Loucy (cell line): ENCODE measurements at regions not wholly inside any gene's neighbourhood (a gene's known extent, or its start where the extent isn't known, plus 50 kb on each side); places are given as distances from the start of the nearest gene placed in this dataset.

Source experiments
- H2AFZ ChIP-seq: fragments of 200-600 bp; sonication (generic); 2 replicates; pipeline ENCODE4 v1.6.0; 2016; ENCODE audit warnings: antibody characterized with exemption, mild to moderate bottlenecking, low read length, moderate library complexity
- H3F3A ChIP-seq: fragments of 200-600 bp; 2 replicates; pipeline ENCODE4 v1.6.0; 2016; ENCODE audit warnings: antibody characterized with exemption, low read depth, mild to moderate bottlenecking
- H3K27me3 ChIP-seq: fragments of 200-600 bp; sonication (generic); 2 replicates; pipeline ENCODE4 v1.6.1; 2014; ENCODE audit warnings: low read length, mild to moderate bottlenecking; ENCODE audit not compliant: insufficient read depth, poor library complexity, severe bottlenecking
- H3K36me3 ChIP-seq: fragments of 200-600 bp; sonication (generic); 2 replicates; pipeline ENCODE4 v1.6.1; 2016; ENCODE audit warnings: low read length; ENCODE audit not compliant: insufficient read depth
- H3K4me1 ChIP-seq: fragments of 200-600 bp; sonication (generic); 2 replicates; pipeline ENCODE4 v1.5.1; 2014; ENCODE audit warnings: low read length, mild to moderate bottlenecking; ENCODE audit not compliant: insufficient read depth, poor library complexity, severe bottlenecking
- H3K4me2 ChIP-seq: fragments of 200-600 bp; sonication (generic); 2 replicates; pipeline ENCODE4 v1.6.0; 2014; ENCODE audit warnings: antibody characterized with exemption, low read length, low read depth, mild to moderate bottlenecking; ENCODE audit not compliant: poor library complexity, severe bottlenecking
- H3K4me3 ChIP-seq: fragments of 200-600 bp; sonication (generic); 2 replicates; pipeline ENCODE4 v1.5.1; 2014; ENCODE audit warnings: low read length, mild to moderate bottlenecking, mixed read lengths; ENCODE audit not compliant: poor library complexity, severe bottlenecking
- H3K79me2 ChIP-seq: fragments of 200-600 bp; sonication (generic); 2 replicates; pipeline ENCODE4 v1.6.1; 2014; ENCODE audit warnings: low read length; ENCODE audit not compliant: insufficient read depth
- H3K9ac ChIP-seq: fragments of 200-600 bp; sonication (generic); 2 replicates; pipeline ENCODE4 v1.6.0; 2014; ENCODE audit warnings: mild to moderate bottlenecking, low read depth, low read length, moderate library complexity; ENCODE audit not compliant: poor library complexity, severe bottlenecking
- H3K9me2 ChIP-seq: fragments of 200-600 bp; sonication (generic); replicated peaks from 2 replicates; pipeline ENCODE4 v1.6.1; 2016; ENCODE audit warnings: low read depth, low read length, mixed read lengths
- H3K9me3 ChIP-seq: fragments of 200-600 bp; sonication (generic); 2 replicates; pipeline ENCODE4 v1.6.1; 2014; ENCODE audit warnings: mild to moderate bottlenecking, antibody characterized with exemption, low read length, low read depth; ENCODE audit not compliant: insufficient read depth
- H4K20me1 ChIP-seq: fragments of 200-600 bp; sonication (generic); 2 replicates; pipeline ENCODE4 v1.6.0; 2014; ENCODE audit warnings: antibody characterized with exemption, low read length, mild to moderate bottlenecking; ENCODE audit not compliant: insufficient read depth, poor library complexity, severe bottlenecking
- EZH2phosphoT487 ChIP-seq: fragments of 200-600 bp; IDR thresholded peaks from 2 replicates; pipeline ENCODE4 v1.6.1; 2018; ENCODE audit warnings: antibody characterized with exemption, mild to moderate bottlenecking, moderate library complexity, borderline replicate concordance
- TF ChIP-seq, protein P1 (sequence below): fragments of 200-600 bp; sonication (generic); conservative IDR thresholded peaks from 2 replicates; pipeline ENCODE4 v1.5.1; 2014; ENCODE audit warnings: mild to moderate bottlenecking, antibody characterized with exemption, low read length

DNA sequence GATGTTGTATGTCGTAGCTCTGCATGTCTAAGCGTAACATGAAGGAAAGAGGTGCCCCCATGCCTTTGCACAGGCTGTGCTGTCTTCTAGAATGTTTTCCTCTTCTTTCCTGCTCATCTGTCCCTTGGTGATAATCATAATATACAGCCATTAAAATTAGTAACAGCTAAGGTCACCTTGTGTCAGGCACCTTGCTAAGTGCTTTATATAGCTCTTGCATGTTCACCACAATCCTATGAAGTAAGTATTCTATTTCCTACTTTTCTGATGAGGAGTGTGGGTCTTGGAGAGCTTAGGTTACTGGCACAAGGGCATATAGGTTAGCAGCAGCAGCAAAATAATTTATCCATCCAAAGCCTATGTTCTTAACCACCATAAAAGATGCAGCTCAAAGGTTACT lies 754.4 kb downstream of the NTRK3 start:
- H3K79me2 ChIP-seq = no peaks in the 10 kb centered on the region
- H3K9me3 ChIP-seq = no peaks in the 10 kb centered on the region
- no peaks in the 10 kb centered on the region for H3K27me3 ChIP-seq
- no peaks in the 10 kb centered on the region for H4K20me1 ChIP-seq
- H3K4me3 ChIP-seq = no peak overlapping the region
- no peak overlapping the region for H2AFZ ChIP-seq
- H3K9ac ChIP-seq = no peak overlapping the region
- H3K9me2 ChIP-seq = no peaks in the 10 kb centered on the region
- H3K4me1 ChIP-seq = no peaks in the 10 kb centered on the region
- H3F3A ChIP-seq = no peaks in the 10 kb centered on the region
- H3K4me2 ChIP-seq = no peak overlapping the region
- no peaks in the 10 kb centered on the region for H3K36me3 ChIP-seq
- no peak for TF ChIP-seq EZH2phosphoT487
- TF ChIP-seq, protein P1, sequence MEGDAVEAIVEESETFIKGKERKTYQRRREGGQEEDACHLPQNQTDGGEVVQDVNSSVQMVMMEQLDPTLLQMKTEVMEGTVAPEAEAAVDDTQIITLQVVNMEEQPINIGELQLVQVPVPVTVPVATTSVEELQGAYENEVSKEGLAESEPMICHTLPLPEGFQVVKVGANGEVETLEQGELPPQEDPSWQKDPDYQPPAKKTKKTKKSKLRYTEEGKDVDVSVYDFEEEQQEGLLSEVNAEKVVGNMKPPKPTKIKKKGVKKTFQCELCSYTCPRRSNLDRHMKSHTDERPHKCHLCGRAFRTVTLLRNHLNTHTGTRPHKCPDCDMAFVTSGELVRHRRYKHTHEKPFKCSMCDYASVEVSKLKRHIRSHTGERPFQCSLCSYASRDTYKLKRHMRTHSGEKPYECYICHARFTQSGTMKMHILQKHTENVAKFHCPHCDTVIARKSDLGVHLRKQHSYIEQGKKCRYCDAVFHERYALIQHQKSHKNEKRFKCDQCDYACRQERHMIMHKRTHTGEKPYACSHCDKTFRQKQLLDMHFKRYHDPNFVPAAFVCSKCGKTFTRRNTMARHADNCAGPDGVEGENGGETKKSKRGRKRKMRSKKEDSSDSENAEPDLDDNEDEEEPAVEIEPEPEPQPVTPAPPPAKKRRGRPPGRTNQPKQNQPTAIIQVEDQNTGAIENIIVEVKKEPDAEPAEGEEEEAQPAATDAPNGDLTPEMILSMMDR = no peak

DNA sequence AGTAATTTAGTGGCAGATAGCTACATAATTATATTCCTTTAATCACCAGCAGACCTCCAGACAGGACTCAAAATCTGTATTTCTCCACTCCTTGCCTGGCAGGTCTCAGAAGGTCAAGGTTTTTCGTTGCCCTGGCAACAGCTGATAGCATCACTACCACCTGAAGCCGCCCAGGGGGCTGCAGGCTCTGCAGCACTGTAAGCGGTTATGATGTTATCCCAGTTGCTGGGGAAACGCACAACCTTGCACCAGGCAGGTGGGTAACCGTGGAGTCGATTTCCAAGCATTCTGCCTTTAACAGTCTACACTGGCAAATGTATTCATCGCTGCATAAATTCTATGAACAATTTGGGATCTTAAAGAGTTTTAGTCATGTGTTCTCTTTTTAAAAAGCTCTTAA lies 756.3 kb downstream of the NTRK3 start:
- H3K27me3 ChIP-seq = no peaks in the 10 kb centered on the region
- no peaks in the 10 kb centered on the region for H3K36me3 ChIP-seq
- H3K4me2 ChIP-seq = no peak overlapping the region
- no peak for TF ChIP-seq EZH2phosphoT487
- H3K4me1 ChIP-seq = no peaks in the 10 kb centered on the region
- H4K20me1 ChIP-seq = no peaks in the 10 kb centered on the region
- no peaks in the 10 kb centered on the region for H3K9me3 ChIP-seq
- no peak overlapping the region for H2AFZ ChIP-seq
- H3K79me2 ChIP-seq = no peaks in the 10 kb centered on the region
- H3K4me3 ChIP-seq = no peak overlapping the region
- no peak overlapping the region for H3K9ac ChIP-seq
- no peaks in the 10 kb centered on the region for H3K9me2 ChIP-seq
- H3F3A ChIP-seq = no peaks in the 10 kb centered on the region

DNA sequence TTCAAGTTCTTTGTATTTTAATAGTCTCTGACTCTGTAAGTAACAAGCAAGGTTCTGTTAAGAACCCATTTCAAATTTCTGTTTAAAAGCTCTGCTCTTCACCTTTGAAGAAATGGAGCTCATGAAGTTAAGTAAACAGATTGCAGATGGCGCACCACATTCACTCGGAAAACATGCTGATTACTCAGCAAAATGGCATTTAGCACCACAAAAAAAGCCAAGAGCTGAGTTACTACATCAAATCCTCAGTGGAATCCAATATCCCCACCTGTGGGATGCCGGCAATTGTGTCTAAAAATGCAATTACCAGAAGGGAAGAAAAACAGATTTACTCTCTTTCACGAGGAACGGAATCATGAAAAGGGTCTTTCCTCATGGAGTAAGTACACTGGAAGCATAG lies 758.0 kb downstream of the NTRK3 start:
- no peak overlapping the region for H3K4me2 ChIP-seq
- no peak overlapping the region for H3K4me3 ChIP-seq
- H2AFZ ChIP-seq = no peak overlapping the region
- no peaks in the 10 kb centered on the region for H3K36me3 ChIP-seq
- no peaks in the 10 kb centered on the region for H3K4me1 ChIP-seq
- H3F3A ChIP-seq = no peaks in the 10 kb centered on the region
- H3K79me2 ChIP-seq = no peaks in the 10 kb centered on the region
- H4K20me1 ChIP-seq = no peaks in the 10 kb centered on the region
- TF ChIP-seq EZH2phosphoT487 = no peak
- TF ChIP-seq, protein P1 = no peak
- no peaks in the 10 kb centered on the region for H3K9me2 ChIP-seq
- H3K9ac ChIP-seq = no peak overlapping the region
- H3K27me3 ChIP-seq = no peaks in the 10 kb centered on the region
- H3K9me3 ChIP-seq = no peaks in the 10 kb centered on the region

DNA sequence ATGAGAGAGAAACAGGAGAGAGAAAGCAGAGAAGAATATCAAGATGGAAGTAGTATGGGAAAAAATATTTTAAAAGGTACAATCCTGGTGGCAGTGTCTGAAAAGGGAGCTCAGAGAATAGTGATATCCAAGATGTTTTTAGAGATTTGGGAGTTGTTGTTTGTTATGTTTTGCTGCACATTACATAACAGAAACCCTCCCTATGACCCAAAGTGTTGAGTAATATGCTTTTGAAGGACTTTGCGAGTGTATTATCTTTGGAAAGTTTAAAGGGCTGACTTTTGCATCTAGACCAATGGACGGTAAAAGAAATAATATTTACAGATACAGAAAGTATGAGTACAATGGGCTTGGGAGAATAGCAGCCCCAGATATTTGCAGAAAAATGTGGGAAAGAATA lies 759.7 kb downstream of the NTRK3 start:
- no peak overlapping the region for H3K4me3 ChIP-seq
- H3K9me3 ChIP-seq = no peaks in the 10 kb centered on the region
- no peaks in the 10 kb centered on the region for H4K20me1 ChIP-seq
- H3K4me2 ChIP-seq = no peak overlapping the region
- no peaks in the 10 kb centered on the region for H3K4me1 ChIP-seq
- H3K27me3 ChIP-seq = no peaks in the 10 kb centered on the region
- no peaks in the 10 kb centered on the region for H3K9me2 ChIP-seq
- TF ChIP-seq, protein P1 = no peak
- TF ChIP-seq EZH2phosphoT487 = no peak
- no peak overlapping the region for H2AFZ ChIP-seq
- H3K36me3 ChIP-seq = no peaks in the 10 kb centered on the region
- H3F3A ChIP-seq = no peaks in the 10 kb centered on the region
- no peak overlapping the region for H3K9ac ChIP-seq
- no peaks in the 10 kb centered on the region for H3K79me2 ChIP-seq
